GM12878 (cell line): ENCODE measurements at regions not wholly inside any gene's neighbourhood (a gene's known extent, or its start where the extent isn't known, plus 50 kb on each side); places are given as distances from the start of the nearest gene placed in this dataset.

ENCODE experiments used
- ATAC-seq: fragments of 200-7000 bp; cut with Tn5 transposase; 3 replicates; pipeline ENCODE4 v1.9.1; 2020; ENCODE audit warnings: mild to moderate bottlenecking, moderate library complexity
- BruUV-seq: library from RNA; stranded (reverse); fragments of 400-500 nt; replicated peaks from 2 replicates; lab custom pipeline; 2021; lab: Mats Ljungman, UMichigan
- CTCF ChIA-PET: fragments of 300-600 bp; sonication (Branson Sonifier 250); formaldehyde crosslinking; extraction: SDS; loops from one replicate; lab custom pipeline; 2021; ENCODE audit warnings: inconsistent platforms; lab: Yijun Ruan, JAX
- POLR2A ChIA-PET: fragments of 350-600 bp; formaldehyde crosslinking; extraction: SDS; loops from one replicate; lab custom pipeline; 2021; ENCODE audit warnings: inconsistent platforms; lab: Charles Lee
- RAD21 ChIA-PET: fragments of 300-600 bp; sonication (Branson Sonifier 250); formaldehyde crosslinking; loops from one replicate; lab custom pipeline; 2023; ENCODE audit warnings: antibody characterized with exemption; ENCODE audit not compliant: unreplicated experiment; lab: Charles Lee
- SMC1A ChIA-PET: fragments of 300-600 bp; sonication (Branson Sonifier 250); formaldehyde crosslinking; loops from one replicate; lab custom pipeline; 2023; ENCODE audit not compliant: unreplicated experiment, uncharacterized antibody; lab: Charles Lee
- DNase-seq: peaks from one replicate; pipeline ENCODE4 v3.0.0-alpha.2; 2011; ENCODE audit warnings: low read depth, low spot score
- FAIRE-seq: peaks from 3 replicates; lab custom pipeline; 2011; peaks lifted over from hg19 to GRCh38; lab: Jason Lieb, UNC
- H2AFZ ChIP-seq: 2 replicates; pipeline ENCODE4 v1.6.0; 2011; ENCODE audit warnings: low read depth, low read length, control low read depth; ENCODE audit not compliant: control insufficient read depth
- H3K27ac ChIP-seq: 2 replicates; pipeline ENCODE4 v1.5.1; 2011; ENCODE audit warnings: control low read depth; ENCODE audit not compliant: control insufficient read depth, insufficient read depth
- H3K27me3 ChIP-seq, 2 experiments: replicated peaks in 1 of 2; 2 replicates each; pipeline versions ENCODE4 v1.6.0 to v1.6.1; 2011; ENCODE audit warnings: low read length in 1 of 2; ENCODE audit not compliant: control insufficient read depth in 2 of 2, insufficient read depth in 2 of 2
- H3K36me3 ChIP-seq, 2 experiments: 2 replicates each; pipeline ENCODE4 v1.5.1; 2011; ENCODE audit warnings: low read length in 1 of 2; ENCODE audit not compliant: control insufficient read depth in 2 of 2, insufficient read depth in 2 of 2
- H3K4me1 ChIP-seq: 2 replicates; pipeline ENCODE4 v1.6.1; 2011; ENCODE audit warnings: mild to moderate bottlenecking, low read length, moderate library complexity, mixed read lengths; ENCODE audit not compliant: control insufficient read depth, insufficient read depth
- H3K4me2 ChIP-seq: 2 replicates; pipeline ENCODE4 v1.6.0; 2011; ENCODE audit warnings: control low read depth; ENCODE audit not compliant: control insufficient read depth, insufficient read depth
- H3K4me3 ChIP-seq: fragments of 200-600 bp; sonication (generic); 2 replicates; pipeline ENCODE4 v1.5.1; 2016
- H3K79me2 ChIP-seq: 2 replicates; pipeline ENCODE4 v1.6.0; 2011; ENCODE audit warnings: low read length; ENCODE audit not compliant: control insufficient read depth, insufficient read depth
- H3K9ac ChIP-seq: 2 replicates; pipeline ENCODE4 v1.8.0; 2011; ENCODE audit warnings: low read length, control low read depth, mixed read lengths; ENCODE audit not compliant: control insufficient read depth, insufficient read depth
- H3K9me3 ChIP-seq: replicated peaks from 3 replicates; pipeline ENCODE4 v1.5.1; 2011; ENCODE audit warnings: mild to moderate bottlenecking, low read length; ENCODE audit not compliant: control insufficient read depth, insufficient read depth
- H4K20me1 ChIP-seq: 2 replicates; pipeline ENCODE4 v1.6.0; 2011; ENCODE audit not compliant: control insufficient read depth, insufficient read depth
- BCL11A ChIP-seq: IDR thresholded peaks from 2 replicates; pipeline ENCODE4 v1.6.1; 2011; ENCODE audit warnings: low read depth, low read length
- BMI1 ChIP-seq: fragments of 450-650 bp; IDR thresholded peaks from 2 replicates; pipeline ENCODE4 v1.6.1; 2016; ENCODE audit warnings: mild to moderate bottlenecking, moderate library complexity, borderline replicate concordance
- FOXM1 ChIP-seq: IDR thresholded peaks from 2 replicates; pipeline ENCODE4 v1.6.1; 2012; ENCODE audit warnings: low read depth, mild to moderate bottlenecking, inconsistent platforms, low read length, moderate library complexity
- HDAC2 ChIP-seq: fragments of 200-600 bp; sonication (generic); IDR thresholded peaks from 2 replicates; pipeline ENCODE4 v1.6.1; 2017
- IRF4 ChIP-seq: IDR thresholded peaks from 2 replicates; pipeline ENCODE4 v1.6.1; 2011; ENCODE audit warnings: low read depth, low read length
- MXI1 ChIP-seq: fragments of 150-350 bp; IDR thresholded peaks from 2 replicates; pipeline ENCODE4 v1.6.1; 2011; ENCODE audit warnings: low read depth, mild to moderate bottlenecking, inconsistent platforms, low read length, improper control_type of control experiment
- MYC ChIP-seq: IDR thresholded peaks from 2 replicates; pipeline ENCODE4 v1.6.1; 2011; ENCODE audit warnings: mild to moderate bottlenecking, low read length, moderate library complexity, inconsistent platforms; ENCODE audit not compliant: insufficient read depth, insufficient replicate concordance, insufficient read length, severe bottlenecking
- NFYB ChIP-seq: IDR thresholded peaks from 2 replicates; pipeline ENCODE4 v1.6.1; 2011; ENCODE audit warnings: low read depth, mild to moderate bottlenecking, low read length, improper control_type of control experiment, moderate library complexity; ENCODE audit not compliant: insufficient read depth
- POLR2AphosphoS5 ChIP-seq: IDR thresholded peaks from 2 replicates; pipeline ENCODE4 v1.6.1; 2011; ENCODE audit warnings: mild to moderate bottlenecking, low read length, inconsistent platforms
- SMARCA5 ChIP-seq: fragments of 450-650 bp; IDR thresholded peaks from 2 replicates; pipeline ENCODE4 v1.6.1; 2017; ENCODE audit warnings: mild to moderate bottlenecking
- SMC3 ChIP-seq: IDR thresholded peaks from 2 replicates; pipeline ENCODE4 v1.6.1; 2011; ENCODE audit warnings: low read length, improper control_type of control experiment, borderline replicate concordance
- TARDBP ChIP-seq: IDR thresholded peaks from 2 replicates; pipeline ENCODE4 v1.6.1; 2016; ENCODE audit warnings: borderline replicate concordance
- WGBS: methylation state at CpG from one replicate; pipeline ENCODE4 v1.1.6; 2016; ENCODE audit warnings: low lambda C conversion rate; ENCODE audit not compliant: insufficient replicate concordance, insufficient coverage; ENCODE audit errors: missing lambda C conversion rate; 5-methylcytosine and 5-hydroxymethylcytosine counted together
- in situ Hi-C: fragments of 300-500 bp; cut with MboI; formaldehyde crosslinking; loops from 9 replicates; pipeline ENCODE4 v1.14.3; 2018; ENCODE audit warnings: mixed read lengths
- intact Hi-C: fragments of 100-400 bp; cut with micrococcal nuclease; formaldehyde crosslinking; loops from one replicate; pipeline ENCODE4 v1.14.2; 2022; ENCODE audit not compliant: unreplicated experiment
- TF ChIP-seq, protein P1 (sequence below): fragments of 450-650 bp; IDR thresholded peaks from 2 replicates; pipeline ENCODE4 v1.6.1; 2014; ENCODE audit warnings: mild to moderate bottlenecking
- TF ChIP-seq, protein P2 (sequence below): fragments of 450-650 bp; IDR thresholded peaks from 2 replicates; pipeline ENCODE4 v1.6.1; 2017; ENCODE audit warnings: mild to moderate bottlenecking

DNA sequence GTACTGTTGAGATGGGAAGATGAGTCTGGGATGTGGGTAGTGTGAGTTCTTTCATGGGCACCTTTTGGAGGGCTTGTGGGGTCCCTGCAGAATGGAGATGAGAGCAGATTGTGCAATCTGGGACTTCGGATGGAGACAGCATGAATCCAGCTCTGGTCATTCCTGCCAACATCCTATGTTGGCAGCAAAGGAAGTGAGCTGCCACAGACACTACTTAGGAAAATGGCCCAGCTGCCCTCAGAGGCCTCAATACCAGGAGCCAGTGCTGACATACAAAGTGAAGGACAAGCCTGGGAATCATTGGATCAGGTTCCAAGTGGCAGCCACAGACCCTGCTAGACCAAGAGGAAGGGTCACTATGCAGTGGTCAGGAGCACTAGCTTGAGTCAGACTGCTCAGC is 402.8 kb downstream of the CDK5RAP2 start:
- Histone ChIP-seq H3K79me2 (no peaks in the 10 kb centered on the region), H3K9ac (no peak overlapping the region), H3K4me3 (no peak overlapping the region), H3K27me3 (no peaks in the 10 kb centered on the region), H3K4me1 (no peaks in the 10 kb centered on the region), H4K20me1 (no peaks in the 10 kb centered on the region), H3K36me3 (no peaks in the 10 kb centered on the region), H3K4me2 (no peak overlapping the region), H3K27ac (no peak overlapping the region), H2AFZ (no peak overlapping the region), H3K9me3 (no peaks in the 10 kb centered on the region)
- ChIA-PET SMC1A (no interaction called here), POLR2A (no interaction called here), CTCF (no interaction called here), RAD21 (no interaction called here)
- in situ Hi-C loops: no loop called here
- FAIRE-seq: no peak
- DNase-seq: no peak
- BruUV-seq: no TSS peak
- no peak for TF ChIP-seq IRF4
- no peak for TF ChIP-seq MYC
- TF ChIP-seq TARDBP: no peak
- TF ChIP-seq, protein P1, sequence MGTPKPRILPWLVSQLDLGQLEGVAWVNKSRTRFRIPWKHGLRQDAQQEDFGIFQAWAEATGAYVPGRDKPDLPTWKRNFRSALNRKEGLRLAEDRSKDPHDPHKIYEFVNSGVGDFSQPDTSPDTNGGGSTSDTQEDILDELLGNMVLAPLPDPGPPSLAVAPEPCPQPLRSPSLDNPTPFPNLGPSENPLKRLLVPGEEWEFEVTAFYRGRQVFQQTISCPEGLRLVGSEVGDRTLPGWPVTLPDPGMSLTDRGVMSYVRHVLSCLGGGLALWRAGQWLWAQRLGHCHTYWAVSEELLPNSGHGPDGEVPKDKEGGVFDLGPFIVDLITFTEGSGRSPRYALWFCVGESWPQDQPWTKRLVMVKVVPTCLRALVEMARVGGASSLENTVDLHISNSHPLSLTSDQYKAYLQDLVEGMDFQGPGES: no peak
- TF ChIP-seq NFYB: no peak
- no peak for TF ChIP-seq POLR2AphosphoS5
- no peak for TF ChIP-seq BMI1
- intact Hi-C loops: no loop called here
- 40% methylated on average over 1 of the region's 1 CpG for WGBS
- ATAC-seq: no peak

DNA sequence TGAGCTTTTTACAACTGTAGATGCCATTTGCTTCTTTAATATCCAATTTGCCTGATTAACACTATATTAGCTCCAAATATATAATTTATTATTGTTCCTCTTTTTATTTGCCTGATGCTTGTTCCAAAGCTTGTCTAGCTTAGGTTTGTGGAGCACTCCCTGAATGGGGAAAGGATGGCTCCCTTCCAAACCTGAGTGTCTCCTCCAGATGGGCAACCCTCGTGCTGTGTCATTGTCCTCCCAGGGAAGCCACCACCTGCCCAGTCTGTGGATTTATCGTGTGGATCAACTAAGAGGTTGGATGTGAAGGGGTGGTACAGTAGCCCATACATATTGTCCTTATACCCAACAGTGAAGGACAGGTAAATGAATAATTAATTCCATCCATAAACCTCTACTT is 404.9 kb downstream of the CDK5RAP2 start:
- Histone ChIP-seq H3K4me1 (no peaks in the 10 kb centered on the region), H3K9me3 (no peaks in the 10 kb centered on the region), H3K27me3 (no peaks in the 10 kb centered on the region), H3K36me3 (no peaks in the 10 kb centered on the region), H3K4me3 (no peak overlapping the region), H3K79me2 (no peaks in the 10 kb centered on the region), H3K27ac (no peak overlapping the region), H4K20me1 (no peaks in the 10 kb centered on the region), H2AFZ (no peak overlapping the region), H3K4me2 (no peak overlapping the region), H3K9ac (no peak overlapping the region)
- CTCF ChIA-PET: no interaction called here
- in situ Hi-C loops: no loop called here
- 0% methylated on average over 2 of the region's 2 CpGs for WGBS
- DNase-seq (no peak), ATAC-seq (no peak), FAIRE-seq (no peak)
- SMC1A ChIA-PET: no interaction called here
- no TSS peak for BruUV-seq
- POLR2A ChIA-PET: no interaction called here
- TF ChIP-seq FOXM1: no peak
- TF ChIP-seq, protein P2, sequence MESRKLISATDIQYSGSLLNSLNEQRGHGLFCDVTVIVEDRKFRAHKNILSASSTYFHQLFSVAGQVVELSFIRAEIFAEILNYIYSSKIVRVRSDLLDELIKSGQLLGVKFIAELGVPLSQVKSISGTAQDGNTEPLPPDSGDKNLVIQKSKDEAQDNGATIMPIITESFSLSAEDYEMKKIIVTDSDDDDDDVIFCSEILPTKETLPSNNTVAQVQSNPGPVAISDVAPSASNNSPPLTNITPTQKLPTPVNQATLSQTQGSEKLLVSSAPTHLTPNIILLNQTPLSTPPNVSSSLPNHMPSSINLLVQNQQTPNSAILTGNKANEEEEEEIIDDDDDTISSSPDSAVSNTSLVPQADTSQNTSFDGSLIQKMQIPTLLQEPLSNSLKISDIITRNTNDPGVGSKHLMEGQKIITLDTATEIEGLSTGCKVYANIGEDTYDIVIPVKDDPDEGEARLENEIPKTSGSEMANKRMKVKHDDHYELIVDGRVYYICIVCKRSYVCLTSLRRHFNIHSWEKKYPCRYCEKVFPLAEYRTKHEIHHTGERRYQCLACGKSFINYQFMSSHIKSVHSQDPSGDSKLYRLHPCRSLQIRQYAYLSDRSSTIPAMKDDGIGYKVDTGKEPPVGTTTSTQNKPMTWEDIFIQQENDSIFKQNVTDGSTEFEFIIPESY: no peak
- no peak for TF ChIP-seq BCL11A
- no peak for TF ChIP-seq SMARCA5
- no peak for TF ChIP-seq MXI1
- TF ChIP-seq SMC3: no peak
- TF ChIP-seq HDAC2: no peak
- intact Hi-C loops: no loop called here
- RAD21 ChIA-PET: no interaction called here
